Liver (tissue), 8 donors: ENCODE measurements at regions not wholly inside any gene's neighbourhood (a gene's known extent, or its start where the extent isn't known, plus 50 kb on each side); places are given as distances from the start of the nearest gene placed in this dataset.

ENCODE experiments used
- DNase-seq: peaks from one replicate; pipeline ENCODE4 v3.0.0-alpha.2; 2017; ENCODE audit warnings: low spot score
- H3K27ac ChIP-seq, 2 donors: one replicate each; pipeline ENCODE4 v1.7.0; 2013; ENCODE audit warnings: inconsistent platforms in 2 of 2, low read length in 2 of 2, control low read depth in 1 of 2, low read depth in 1 of 2, mild to moderate bottlenecking in 1 of 2
- H3K27me3 ChIP-seq, 4 donors: one replicate each; pipeline versions ENCODE4 v1.6.1 to v1.7.0; 2013; ENCODE audit warnings: low read length in 3 of 4, inconsistent platforms in 1 of 4, mild to moderate bottlenecking in 1 of 4, moderate library complexity in 1 of 4; ENCODE audit not compliant: control insufficient read depth in 4 of 4, insufficient read depth in 4 of 4
- H3K36me3 ChIP-seq, 4 donors: one replicate each; pipeline versions ENCODE4 v1.6.1 to v1.7.0; 2013; ENCODE audit warnings: low read length in 3 of 4, mild to moderate bottlenecking in 3 of 4, low read depth in 1 of 4, moderate library complexity in 1 of 4; ENCODE audit not compliant: control insufficient read depth in 4 of 4, insufficient read depth in 3 of 4
- H3K4me1 ChIP-seq, 4 donors: one replicate each; pipeline versions ENCODE4 v1.6.1 to v1.7.0; 2013; ENCODE audit warnings: low read length in 3 of 4, mild to moderate bottlenecking in 3 of 4, moderate library complexity in 1 of 4; ENCODE audit not compliant: control insufficient read depth in 4 of 4, insufficient read depth in 4 of 4
- H3K4me3 ChIP-seq, 3 donors: one replicate each; pipeline versions ENCODE4 v1.6.1 to v1.7.0; 2013; ENCODE audit warnings: low read length in 3 of 3, control low read depth in 1 of 3, low read depth in 1 of 3, mild to moderate bottlenecking in 1 of 3
- H3K9ac ChIP-seq, 2 donors: one replicate each; pipeline ENCODE4 v1.7.0; 2013; ENCODE audit warnings: low read length in 2 of 2, mild to moderate bottlenecking in 2 of 2, moderate library complexity in 2 of 2, control low read depth in 1 of 2, low read depth in 1 of 2
- H3K9me3 ChIP-seq, 4 donors: one replicate each; pipeline versions ENCODE4 v1.6.1 to v1.7.0; 2013; ENCODE audit warnings: low read length in 3 of 4; ENCODE audit not compliant: control insufficient read depth in 4 of 4
- EGR1 ChIP-seq, 2 donors: IDR thresholded peaks; 2 replicates each; pipeline ENCODE4 v1.6.1; 2016 to 2018; ENCODE audit warnings: antibody characterized with exemption in 2 of 2, low read depth in 2 of 2
- FOXA1 ChIP-seq: IDR thresholded peaks from 2 replicates; pipeline ENCODE4 v1.6.1; 2016; ENCODE audit warnings: antibody characterized with exemption
- FOXA2 ChIP-seq: IDR thresholded peaks from 2 replicates; pipeline ENCODE4 v1.6.1; 2016; ENCODE audit warnings: antibody characterized with exemption
- GABPA ChIP-seq, 2 donors: IDR thresholded peaks in 1 of 2; conservative IDR thresholded peaks in 1 of 2; 2 replicates each; pipeline ENCODE4 v1.6.1; 2016; ENCODE audit warnings: antibody characterized with exemption in 2 of 2, mild to moderate bottlenecking in 1 of 2, moderate library complexity in 1 of 2
- HNF4A ChIP-seq, 2 donors: conservative IDR thresholded peaks; 2 replicates each; pipeline ENCODE4 v1.6.1; 2016; ENCODE audit warnings: antibody characterized with exemption in 2 of 2, mild to moderate bottlenecking in 2 of 2
- HNF4G ChIP-seq: IDR thresholded peaks from 2 replicates; pipeline ENCODE4 v1.6.1; 2016; ENCODE audit warnings: antibody characterized with exemption
- JUND ChIP-seq, 2 donors: IDR thresholded peaks; 2 replicates each; pipeline ENCODE4 v1.6.1; 2016; ENCODE audit warnings: antibody characterized with exemption in 2 of 2
- NR2F2 ChIP-seq: IDR thresholded peaks from 2 replicates; pipeline ENCODE4 v1.6.1; 2016; ENCODE audit warnings: antibody characterized with exemption
- RAD21 ChIP-seq, 2 donors: IDR thresholded peaks; 2 replicates each; pipeline ENCODE4 v1.6.1; 2016; ENCODE audit warnings: antibody characterized with exemption in 2 of 2, mild to moderate bottlenecking in 2 of 2
- RXRA ChIP-seq, 2 donors: IDR thresholded peaks; 2 replicates each; pipeline ENCODE4 v1.6.1; 2017 to 2018; ENCODE audit warnings: antibody characterized with exemption in 2 of 2, mild to moderate bottlenecking in 1 of 2
- SP1 ChIP-seq: IDR thresholded peaks from 2 replicates; pipeline ENCODE4 v1.6.1; 2018; ENCODE audit warnings: antibody characterized with exemption, mild to moderate bottlenecking
- TAF1 ChIP-seq: conservative IDR thresholded peaks from 2 replicates; pipeline ENCODE4 v1.6.1; 2016; ENCODE audit warnings: antibody characterized with exemption, mild to moderate bottlenecking
- YY1 ChIP-seq: IDR thresholded peaks from 2 replicates; pipeline ENCODE4 v1.6.1; 2016; ENCODE audit warnings: antibody characterized with exemption, mild to moderate bottlenecking
- WGBS: extraction: QIAGEN DNeasy Blood & Tissue Kit; methylation state at CpG from one replicate; pipeline ENCODE4 v1.1.7; 2013; 5-methylcytosine and 5-hydroxymethylcytosine counted together
- TF ChIP-seq, protein P1 (sequence below): fragments of 150-350 bp; IDR thresholded peaks from 2 replicates; pipeline ENCODE4 v1.5.1; 2017; ENCODE audit warnings: improper control_type of control experiment, low read depth, low read length; ENCODE audit not compliant: missing input control
- TF ChIP-seq, protein P2 (sequence below): IDR thresholded peaks from 2 replicates; pipeline ENCODE4 v1.6.1; 2016; ENCODE audit warnings: antibody characterized with exemption
- TF ChIP-seq, protein P3 (sequence below): IDR thresholded peaks from 2 replicates; pipeline ENCODE4 v1.6.1; 2016; ENCODE audit warnings: antibody characterized with exemption
- TF ChIP-seq, protein P4 (sequence below): IDR thresholded peaks from 2 replicates; pipeline ENCODE4 v1.6.1; 2016; ENCODE audit warnings: antibody characterized with exemption
- donor health status: healthy.
- donor health status: healthy.
- donor health status: healthy.
- donor health status: healthy.
- donor health status: healthy.

DNA sequence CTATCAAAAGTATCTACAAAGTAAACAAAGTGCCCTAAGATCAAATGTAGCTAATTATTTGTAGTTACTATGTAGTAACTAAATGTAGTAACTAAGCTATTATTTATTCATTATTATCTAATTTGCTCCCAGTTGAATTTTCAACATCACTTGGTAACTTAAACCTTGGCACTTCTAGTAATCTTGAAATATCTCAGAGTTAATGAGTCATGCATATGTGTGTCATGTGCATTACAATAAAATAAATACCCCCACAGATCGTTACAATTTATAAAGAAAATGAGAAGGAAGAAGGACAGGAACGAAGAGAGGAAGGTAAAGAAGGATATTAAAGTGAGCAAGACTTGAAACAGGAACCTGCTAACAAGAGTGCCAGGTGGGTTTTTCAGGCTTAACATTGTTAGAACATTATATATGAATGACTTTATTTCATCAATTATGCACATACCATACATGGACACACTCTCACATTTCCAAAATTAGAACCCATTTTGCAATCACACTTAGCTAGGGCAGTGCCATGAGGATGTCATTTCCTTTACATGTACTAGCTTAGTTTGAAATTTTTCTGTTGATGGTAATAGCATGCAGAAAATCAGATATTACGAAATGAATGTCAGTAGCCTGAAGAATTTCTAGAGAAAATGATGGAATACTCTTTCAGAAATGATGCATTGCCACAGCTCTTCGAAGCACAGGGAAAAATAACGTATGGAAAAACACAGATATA is 1670.4 kb upstream of the AGA start (continued):
- TF ChIP-seq, protein P1, sequence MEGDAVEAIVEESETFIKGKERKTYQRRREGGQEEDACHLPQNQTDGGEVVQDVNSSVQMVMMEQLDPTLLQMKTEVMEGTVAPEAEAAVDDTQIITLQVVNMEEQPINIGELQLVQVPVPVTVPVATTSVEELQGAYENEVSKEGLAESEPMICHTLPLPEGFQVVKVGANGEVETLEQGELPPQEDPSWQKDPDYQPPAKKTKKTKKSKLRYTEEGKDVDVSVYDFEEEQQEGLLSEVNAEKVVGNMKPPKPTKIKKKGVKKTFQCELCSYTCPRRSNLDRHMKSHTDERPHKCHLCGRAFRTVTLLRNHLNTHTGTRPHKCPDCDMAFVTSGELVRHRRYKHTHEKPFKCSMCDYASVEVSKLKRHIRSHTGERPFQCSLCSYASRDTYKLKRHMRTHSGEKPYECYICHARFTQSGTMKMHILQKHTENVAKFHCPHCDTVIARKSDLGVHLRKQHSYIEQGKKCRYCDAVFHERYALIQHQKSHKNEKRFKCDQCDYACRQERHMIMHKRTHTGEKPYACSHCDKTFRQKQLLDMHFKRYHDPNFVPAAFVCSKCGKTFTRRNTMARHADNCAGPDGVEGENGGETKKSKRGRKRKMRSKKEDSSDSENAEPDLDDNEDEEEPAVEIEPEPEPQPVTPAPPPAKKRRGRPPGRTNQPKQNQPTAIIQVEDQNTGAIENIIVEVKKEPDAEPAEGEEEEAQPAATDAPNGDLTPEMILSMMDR, result no peak
- TF ChIP-seq, protein P2, sequence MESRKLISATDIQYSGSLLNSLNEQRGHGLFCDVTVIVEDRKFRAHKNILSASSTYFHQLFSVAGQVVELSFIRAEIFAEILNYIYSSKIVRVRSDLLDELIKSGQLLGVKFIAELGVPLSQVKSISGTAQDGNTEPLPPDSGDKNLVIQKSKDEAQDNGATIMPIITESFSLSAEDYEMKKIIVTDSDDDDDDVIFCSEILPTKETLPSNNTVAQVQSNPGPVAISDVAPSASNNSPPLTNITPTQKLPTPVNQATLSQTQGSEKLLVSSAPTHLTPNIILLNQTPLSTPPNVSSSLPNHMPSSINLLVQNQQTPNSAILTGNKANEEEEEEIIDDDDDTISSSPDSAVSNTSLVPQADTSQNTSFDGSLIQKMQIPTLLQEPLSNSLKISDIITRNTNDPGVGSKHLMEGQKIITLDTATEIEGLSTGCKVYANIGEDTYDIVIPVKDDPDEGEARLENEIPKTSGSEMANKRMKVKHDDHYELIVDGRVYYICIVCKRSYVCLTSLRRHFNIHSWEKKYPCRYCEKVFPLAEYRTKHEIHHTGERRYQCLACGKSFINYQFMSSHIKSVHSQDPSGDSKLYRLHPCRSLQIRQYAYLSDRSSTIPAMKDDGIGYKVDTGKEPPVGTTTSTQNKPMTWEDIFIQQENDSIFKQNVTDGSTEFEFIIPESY, result no peak
- TF ChIP-seq NR2F2, result no peak

DNA sequence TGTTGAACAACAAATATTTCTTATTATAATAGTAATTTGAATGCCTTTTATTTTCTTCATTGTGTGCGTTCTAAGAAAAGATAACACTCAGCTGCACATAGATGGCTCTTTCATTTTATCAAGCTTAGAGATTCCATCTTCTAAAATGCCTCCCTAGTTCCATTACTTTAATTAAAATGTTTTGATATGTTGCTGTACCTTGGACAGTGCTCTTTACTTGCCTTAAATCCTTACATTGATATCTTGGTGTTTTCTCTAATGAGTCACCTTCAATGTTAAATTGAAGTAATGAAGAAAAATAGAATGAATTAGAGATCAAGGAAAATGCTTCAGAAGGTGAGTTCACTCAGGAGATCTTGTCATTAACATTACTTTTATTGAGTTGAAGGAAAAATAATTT is 1672.4 kb upstream of the AGA start:
- no peaks in the 10 kb centered on the region for H3K9me3 ChIP-seq
- WGBS, result 83% methylated on average over 1 of the region's 1 CpG
- H3K4me1 ChIP-seq, result no peaks in the 10 kb centered on the region
- H3K4me3 ChIP-seq, result no peak overlapping the region
- no peaks in the 10 kb centered on the region for H3K36me3 ChIP-seq
- no peak for DNase-seq
- H3K9ac ChIP-seq, result no peak overlapping the region
- H3K27me3 ChIP-seq, result no peaks in the 10 kb centered on the region
- H3K27ac ChIP-seq, result no peak overlapping the region
- TF ChIP-seq TAF1, result no peak
- no peak for TF ChIP-seq RXRA (IDR thresholded peaks at IDR 0.05)
- no peak for TF ChIP-seq NR2F2
- no peak for TF ChIP-seq FOXA1
- TF ChIP-seq, protein P2, result no peak
- no peak for TF ChIP-seq HNF4G
- no peak for TF ChIP-seq SP1
- no peak for TF ChIP-seq FOXA2
- TF ChIP-seq YY1, result no peak

- Histone ChIP-seq H3K27me3 (no peaks in the 10 kb centered on the region), H3K4me1 (no peaks in the 10 kb centered on the region), H3K9ac (no peak overlapping the region), H3K36me3 (no peaks in the 10 kb centered on the region), H3K9me3 (no peaks in the 10 kb centered on the region), H3K27ac (no peak overlapping the region), H3K4me3 (no peak overlapping the region)
- WGBS, result 60% methylated on average over 2 of the region's 2 CpGs
- DNase-seq, result no peak
- TF ChIP-seq HNF4A (conservative IDR thresholded peaks at IDR 0.05) (no peak), FOXA1 (no peak), FOXA2 (no peak), RXRA (IDR thresholded peaks at IDR 0.05) (no peak), EGR1 (IDR thresholded peaks at IDR 0.05; ENCODE audit: low read depth in 2 of 2) (no peak), NR2F2 (no peak), YY1 (no peak), RAD21 (IDR thresholded peaks at IDR 0.05) (no peak), TAF1 (no peak), GABPA (IDR thresholded peaks at IDR 0.05 in 1 of 2, conservative IDR thresholded peaks at IDR 0.05 in 1 of 2) (no peak), HNF4G (no peak), JUND (IDR thresholded peaks at IDR 0.05) (no peak)
- TF ChIP-seq, protein P1, result no peak
- TF ChIP-seq, protein P3, sequence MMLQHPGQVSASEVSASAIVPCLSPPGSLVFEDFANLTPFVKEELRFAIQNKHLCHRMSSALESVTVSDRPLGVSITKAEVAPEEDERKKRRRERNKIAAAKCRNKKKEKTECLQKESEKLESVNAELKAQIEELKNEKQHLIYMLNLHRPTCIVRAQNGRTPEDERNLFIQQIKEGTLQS, result no peak
- TF ChIP-seq, protein P2, result no peak
- TF ChIP-seq, protein P4, sequence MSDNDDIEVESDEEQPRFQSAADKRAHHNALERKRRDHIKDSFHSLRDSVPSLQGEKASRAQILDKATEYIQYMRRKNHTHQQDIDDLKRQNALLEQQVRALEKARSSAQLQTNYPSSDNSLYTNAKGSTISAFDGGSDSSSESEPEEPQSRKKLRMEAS, result no peak
Observed at GRCh38 chr4:179116011-179116410, 1673.8 kb upstream of the AGA start.
